Esophagus muscularis mucosa (tissue), 3 donors: ENCODE measurements at regions not wholly inside any gene's neighbourhood (a gene's known extent, or its start where the extent isn't known, plus 50 kb on each side); places are given as distances from the start of the nearest gene placed in this dataset.

Experiments used
- POLR2AphosphoS5 ChIP-seq, 2 donors: sonication (generic); formaldehyde crosslinking; IDR thresholded peaks; one replicate each; pipeline ENCODE4 v1.6.1; 2017; ENCODE audit warnings: antibody characterized with exemption in 2 of 2
- TF ChIP-seq, protein P1 (sequence below), 3 experiments: fragments of 200-600 bp in 2 of 3; fragments of 450-650 bp in 1 of 3; sonication (generic) in 2 of 3; IDR thresholded peaks; one replicate each; pipeline ENCODE4 v1.5.1; 2017 to 2019; ENCODE audit warnings: antibody characterized with exemption in 3 of 3, mild to moderate bottlenecking in 2 of 3, moderate library complexity in 1 of 3

GRCh38 chr13:81872581-81872980, 1531.7 kb upstream of the SPRY2 start:
- TF ChIP-seq, protein P1, sequence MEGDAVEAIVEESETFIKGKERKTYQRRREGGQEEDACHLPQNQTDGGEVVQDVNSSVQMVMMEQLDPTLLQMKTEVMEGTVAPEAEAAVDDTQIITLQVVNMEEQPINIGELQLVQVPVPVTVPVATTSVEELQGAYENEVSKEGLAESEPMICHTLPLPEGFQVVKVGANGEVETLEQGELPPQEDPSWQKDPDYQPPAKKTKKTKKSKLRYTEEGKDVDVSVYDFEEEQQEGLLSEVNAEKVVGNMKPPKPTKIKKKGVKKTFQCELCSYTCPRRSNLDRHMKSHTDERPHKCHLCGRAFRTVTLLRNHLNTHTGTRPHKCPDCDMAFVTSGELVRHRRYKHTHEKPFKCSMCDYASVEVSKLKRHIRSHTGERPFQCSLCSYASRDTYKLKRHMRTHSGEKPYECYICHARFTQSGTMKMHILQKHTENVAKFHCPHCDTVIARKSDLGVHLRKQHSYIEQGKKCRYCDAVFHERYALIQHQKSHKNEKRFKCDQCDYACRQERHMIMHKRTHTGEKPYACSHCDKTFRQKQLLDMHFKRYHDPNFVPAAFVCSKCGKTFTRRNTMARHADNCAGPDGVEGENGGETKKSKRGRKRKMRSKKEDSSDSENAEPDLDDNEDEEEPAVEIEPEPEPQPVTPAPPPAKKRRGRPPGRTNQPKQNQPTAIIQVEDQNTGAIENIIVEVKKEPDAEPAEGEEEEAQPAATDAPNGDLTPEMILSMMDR (IDR thresholded peaks at IDR 0.05): no peak
- no peak for TF ChIP-seq POLR2AphosphoS5 (IDR thresholded peaks at IDR 0.05)
